ENCODE measurements at regions not wholly inside any gene's neighbourhood (a gene's known extent, or its start where the extent isn't known, plus 50 kb on each side); places are given as distances from the start of the nearest gene placed in this dataset.

DNA sequence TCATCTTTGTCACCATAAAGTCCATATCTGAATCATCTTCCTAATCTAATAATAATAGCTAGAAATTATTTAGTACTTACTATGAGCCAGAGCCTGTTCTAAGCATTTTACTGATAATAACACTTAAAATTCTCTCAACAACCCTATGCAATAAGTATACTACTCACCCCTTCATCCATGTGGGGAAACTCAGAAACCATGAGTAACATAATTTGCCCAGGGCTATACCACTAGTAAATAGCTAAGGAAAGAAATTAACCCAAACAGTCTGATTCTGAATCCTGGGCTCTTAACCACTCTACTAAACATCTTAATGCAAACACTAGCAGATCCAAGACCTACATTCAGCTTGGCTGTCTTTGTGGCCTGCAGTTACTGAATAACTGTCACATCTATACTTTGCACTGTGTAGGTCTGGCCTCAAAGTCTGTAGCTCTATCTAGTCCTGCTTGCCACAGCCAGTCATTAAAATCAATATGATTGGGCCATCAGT lies 394.8 kb upstream of the ESRRG start:
- Mint-ChIP-seq H3K4me1 (ENCODE audit: low read depth) (no peaks in the 10 kb centered on the region), H3K9me3 (peaks cover 14% of the 10 kb centered on the region), H3K4me3 (no peak overlapping the region), H3K36me3 (ENCODE audit: low read depth) (no peaks in the 10 kb centered on the region), H3K27me3 (no peaks in the 10 kb centered on the region), H3K27ac (no peak overlapping the region)

DNA sequence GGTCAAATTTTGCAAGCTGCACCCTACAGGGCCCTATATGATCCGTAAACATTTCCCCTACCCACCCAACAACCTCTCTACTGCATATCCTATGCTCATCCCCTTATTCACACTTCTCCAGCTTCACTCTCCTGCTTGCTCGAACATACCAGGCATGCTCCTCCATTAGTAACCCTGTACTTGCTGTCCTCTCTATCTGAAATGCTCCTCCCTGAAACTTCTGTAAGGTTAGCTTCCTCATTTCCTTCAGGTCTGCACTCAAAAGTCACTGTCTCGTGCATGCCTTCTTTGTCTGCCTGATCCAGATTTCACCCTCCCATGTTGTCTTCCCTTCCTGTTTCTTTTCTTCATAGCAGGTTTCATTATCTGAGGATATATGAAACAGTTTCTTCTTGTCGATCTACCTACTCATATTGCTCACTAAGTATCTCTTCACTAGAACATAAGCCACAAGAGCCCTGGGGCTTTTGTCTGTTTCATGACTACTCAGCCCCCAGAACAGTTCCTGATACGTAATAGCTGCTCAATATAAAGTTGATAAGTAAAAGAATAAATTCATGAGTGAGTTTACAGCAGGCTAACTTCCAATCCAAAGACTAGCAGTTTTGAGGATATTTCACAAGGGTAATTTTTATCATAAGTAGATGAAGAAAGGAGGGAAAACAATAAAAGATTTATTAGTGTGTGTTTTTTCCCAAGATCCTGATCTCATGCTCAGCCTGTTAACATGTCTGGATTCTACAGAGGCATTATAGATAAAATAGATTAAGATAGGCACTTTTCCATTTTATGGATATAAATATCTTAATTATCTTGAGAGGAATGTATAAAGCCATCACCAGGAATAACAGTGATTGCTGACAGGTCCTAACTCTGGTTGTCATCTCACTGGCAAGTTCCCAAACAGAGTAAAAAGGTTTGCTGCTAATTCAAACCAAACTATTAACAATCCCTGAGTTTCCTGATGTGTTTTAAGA lies 392.5 kb upstream of the ESRRG start:
- Mint-ChIP-seq H3K27ac (no peak overlapping the region), H3K4me3 (no peak overlapping the region), H3K27me3 (no peaks in the 10 kb centered on the region), H3K4me1 (ENCODE audit: low read depth) (no peaks in the 10 kb centered on the region), H3K36me3 (ENCODE audit: low read depth) (no peaks in the 10 kb centered on the region), H3K9me3 (peaks cover 9% of the 10 kb centered on the region)

DNA sequence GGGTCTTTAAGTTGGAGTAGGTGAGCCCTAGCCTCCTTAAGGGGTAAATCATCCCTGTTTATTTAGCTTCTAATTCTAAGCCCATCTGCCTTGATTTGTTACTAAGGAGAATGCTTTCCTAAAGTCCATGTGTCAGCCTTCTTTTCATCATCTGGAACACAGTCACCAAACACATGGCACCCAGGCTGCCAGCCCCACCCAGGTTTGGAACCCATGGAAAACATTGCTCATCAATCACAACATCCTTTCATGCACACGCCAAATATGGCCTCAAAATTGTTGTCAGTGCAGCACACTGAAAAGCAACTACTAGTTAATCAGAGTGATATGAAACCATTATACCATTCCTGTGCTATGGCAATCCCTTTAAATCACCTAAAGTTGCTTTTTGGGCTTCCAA lies 386.7 kb upstream of the ESRRG start:
- Mint-ChIP-seq H3K27me3 (no peaks in the 10 kb centered on the region), H3K4me3 (no peak overlapping the region), H3K27ac (no peak overlapping the region), H3K36me3 (ENCODE audit: low read depth) (no peaks in the 10 kb centered on the region), H3K9me3 (no peaks in the 10 kb centered on the region), H3K4me1 (ENCODE audit: low read depth) (no peaks in the 10 kb centered on the region)

DNA sequence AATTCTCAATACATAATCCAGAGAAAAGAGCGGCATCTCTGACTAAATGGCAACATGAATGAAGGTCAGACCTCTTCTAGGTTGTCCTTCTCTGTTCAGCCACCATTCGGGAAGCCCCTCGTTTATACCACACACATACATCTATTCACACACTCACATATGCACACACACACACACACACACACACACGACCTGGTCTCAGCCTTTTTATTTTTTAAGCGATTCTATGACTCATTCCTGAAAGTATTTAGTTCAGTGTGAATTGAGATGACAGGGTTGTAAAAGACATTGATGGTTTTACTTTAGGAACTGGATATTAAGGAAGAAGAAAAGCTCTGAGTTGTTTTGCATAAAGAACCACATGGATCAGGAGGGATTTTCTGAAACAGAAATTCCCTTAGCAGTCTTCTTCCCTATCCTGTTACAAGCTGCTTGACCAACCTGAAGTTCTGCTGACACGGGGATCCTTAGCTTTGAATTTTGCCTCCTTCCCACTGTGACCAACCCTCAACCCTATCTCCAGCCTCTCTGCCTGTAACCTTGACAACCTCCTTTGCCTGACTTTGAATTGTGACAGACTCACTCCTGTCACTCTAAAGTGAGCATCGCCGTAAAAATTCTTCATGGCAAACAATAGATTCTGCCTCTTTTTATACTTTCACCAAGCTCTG lies 383.1 kb upstream of the ESRRG start:
- Mint-ChIP-seq H3K27me3 (no peaks in the 10 kb centered on the region), H3K27ac (no peak overlapping the region), H3K36me3 (ENCODE audit: low read depth) (no peaks in the 10 kb centered on the region), H3K4me1 (ENCODE audit: low read depth) (no peaks in the 10 kb centered on the region), H3K4me3 (no peak overlapping the region), H3K9me3 (peaks cover 4% of the 10 kb centered on the region)

- H3K36me3 Mint-ChIP-seq (ENCODE audit: low read depth), result no peaks in the 10 kb centered on the region
- H3K4me1 Mint-ChIP-seq (ENCODE audit: low read depth), result no peaks in the 10 kb centered on the region
- peaks cover 4% of the 10 kb centered on the region for H3K9me3 Mint-ChIP-seq
- H3K4me3 Mint-ChIP-seq, result no peak overlapping the region
- H3K27ac Mint-ChIP-seq, result no peak overlapping the region
- H3K27me3 Mint-ChIP-seq, result no peaks in the 10 kb centered on the region
Measured at GRCh38 chr1:217105437-217105836, 382.2 kb upstream of the ESRRG start.

DNA sequence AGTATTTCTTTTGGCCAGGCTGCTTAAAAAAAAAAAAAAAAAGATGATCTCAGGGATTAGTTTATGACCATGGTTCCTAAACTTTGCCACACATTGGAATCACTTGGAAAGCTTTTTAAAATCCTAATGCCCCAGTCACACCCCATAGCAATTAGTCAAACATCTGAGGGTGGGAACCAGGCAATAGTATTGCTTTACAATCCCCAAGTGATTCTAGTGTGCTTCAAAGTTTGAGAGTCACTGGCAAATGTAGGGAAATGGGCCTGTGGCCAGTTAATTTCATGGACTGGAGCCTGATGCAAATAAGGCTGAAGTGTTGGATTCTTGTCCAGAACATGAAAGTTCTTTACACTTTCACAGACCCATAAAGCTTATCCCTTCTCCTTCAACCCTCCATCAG lies 374.6 kb upstream of the ESRRG start:
- Mint-ChIP-seq H3K27me3 (no peaks in the 10 kb centered on the region), H3K27ac (no peak overlapping the region), H3K4me3 (no peak overlapping the region), H3K36me3 (ENCODE audit: low read depth) (no peaks in the 10 kb centered on the region), H3K4me1 (ENCODE audit: low read depth) (no peaks in the 10 kb centered on the region), H3K9me3 (peaks cover 2% of the 10 kb centered on the region)

GRCh38 chr1:217096200-217096599 lies 373.0 kb upstream of the ESRRG start:
- Mint-ChIP-seq H3K27ac (no peak overlapping the region), H3K4me3 (no peak overlapping the region), H3K36me3 (ENCODE audit: low read depth) (no peaks in the 10 kb centered on the region), H3K4me1 (ENCODE audit: low read depth) (no peaks in the 10 kb centered on the region), H3K27me3 (peaks cover 16% of the 10 kb centered on the region), H3K9me3 (no peaks in the 10 kb centered on the region)

GRCh38 chr1:217095050-217095622 lies 371.9 kb upstream of the ESRRG start:
- H3K36me3 Mint-ChIP-seq (ENCODE audit: low read depth), result no peaks in the 10 kb centered on the region
- no peaks in the 10 kb centered on the region for H3K4me1 Mint-ChIP-seq (ENCODE audit: low read depth)
- no peak overlapping the region for H3K4me3 Mint-ChIP-seq
- H3K27me3 Mint-ChIP-seq, result peaks cover 26% of the 10 kb centered on the region
- H3K27ac Mint-ChIP-seq, result no peak overlapping the region
- H3K9me3 Mint-ChIP-seq, result no peaks in the 10 kb centered on the region

GRCh38 chr1:217091561-217091960 lies 368.3 kb upstream of the ESRRG start:
- Mint-ChIP-seq H3K4me3 (no peak overlapping the region), H3K9me3 (no peaks in the 10 kb centered on the region), H3K27me3 (peaks cover 45% of the 10 kb centered on the region), H3K4me1 (ENCODE audit: low read depth) (no peaks in the 10 kb centered on the region), H3K36me3 (ENCODE audit: low read depth) (no peaks in the 10 kb centered on the region), H3K27ac (no peak overlapping the region)

DNA sequence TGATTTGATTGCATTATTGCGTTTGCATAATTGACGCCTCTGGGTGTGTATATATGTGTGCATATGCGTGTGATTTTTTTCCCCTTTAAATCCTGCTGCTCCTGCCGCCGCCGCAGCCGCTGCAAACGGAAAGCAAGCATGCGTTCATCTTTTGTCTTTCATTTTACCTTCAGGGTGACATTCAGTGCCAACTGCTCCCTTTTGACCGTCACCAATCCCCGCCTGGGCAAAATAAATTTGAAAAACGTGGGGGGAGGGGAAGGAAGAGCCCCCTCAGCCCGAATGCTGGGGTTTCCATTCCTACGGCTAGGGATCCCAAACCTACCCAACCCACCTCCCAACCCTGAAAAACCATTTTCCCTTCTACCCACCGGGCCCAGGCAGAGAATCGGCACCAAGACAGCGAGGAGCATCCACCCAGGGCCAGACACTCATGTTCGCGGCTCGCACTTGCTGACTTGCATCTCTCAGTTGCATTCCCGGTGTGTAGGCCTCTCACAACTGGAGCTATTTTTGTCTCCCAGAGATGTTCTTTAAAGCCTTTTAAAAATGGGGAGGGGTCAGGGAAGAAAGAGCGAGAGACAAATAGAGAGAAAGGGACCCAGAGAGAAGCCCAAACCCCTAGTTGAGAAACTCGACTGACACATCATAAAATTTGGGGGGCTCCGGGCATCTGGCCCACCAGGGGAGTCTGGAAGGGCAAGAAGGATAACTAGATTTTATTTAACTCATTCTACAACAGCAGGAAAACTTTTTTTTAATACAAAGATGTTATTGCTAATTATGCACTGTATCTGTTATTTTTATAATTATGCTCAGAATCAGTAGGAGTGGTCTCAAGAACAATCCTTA lies 367.1 kb upstream of the ESRRG start:
- peaks cover 45% of the 10 kb centered on the region for H3K27me3 Mint-ChIP-seq
- H3K9me3 Mint-ChIP-seq, result no peaks in the 10 kb centered on the region
- no peaks in the 10 kb centered on the region for H3K36me3 Mint-ChIP-seq (ENCODE audit: low read depth)
- H3K4me1 Mint-ChIP-seq (ENCODE audit: low read depth), result no peaks in the 10 kb centered on the region
- no peak overlapping the region for H3K27ac Mint-ChIP-seq
- no peak overlapping the region for H3K4me3 Mint-ChIP-seq

GRCh38 chr1:217089361-217090014 lies 366.3 kb upstream of the ESRRG start:
- Mint-ChIP-seq H3K4me3 (no peak overlapping the region), H3K27ac (no peak overlapping the region), H3K36me3 (ENCODE audit: low read depth) (no peaks in the 10 kb centered on the region), H3K9me3 (no peaks in the 10 kb centered on the region), H3K27me3 (peaks cover 45% of the 10 kb centered on the region), H3K4me1 (ENCODE audit: low read depth) (no peaks in the 10 kb centered on the region)

- no peaks in the 10 kb centered on the region for H3K36me3 Mint-ChIP-seq (ENCODE audit: low read depth)
- no peak overlapping the region for H3K27ac Mint-ChIP-seq
- H3K4me3 Mint-ChIP-seq, result no peak overlapping the region
- no peaks in the 10 kb centered on the region for H3K4me1 Mint-ChIP-seq (ENCODE audit: low read depth)
- no peaks in the 10 kb centered on the region for H3K9me3 Mint-ChIP-seq
- H3K27me3 Mint-ChIP-seq, result peaks cover 45% of the 10 kb centered on the region
Measured at GRCh38 chr1:217088521-217089284, 365.5 kb upstream of the ESRRG start.

DNA sequence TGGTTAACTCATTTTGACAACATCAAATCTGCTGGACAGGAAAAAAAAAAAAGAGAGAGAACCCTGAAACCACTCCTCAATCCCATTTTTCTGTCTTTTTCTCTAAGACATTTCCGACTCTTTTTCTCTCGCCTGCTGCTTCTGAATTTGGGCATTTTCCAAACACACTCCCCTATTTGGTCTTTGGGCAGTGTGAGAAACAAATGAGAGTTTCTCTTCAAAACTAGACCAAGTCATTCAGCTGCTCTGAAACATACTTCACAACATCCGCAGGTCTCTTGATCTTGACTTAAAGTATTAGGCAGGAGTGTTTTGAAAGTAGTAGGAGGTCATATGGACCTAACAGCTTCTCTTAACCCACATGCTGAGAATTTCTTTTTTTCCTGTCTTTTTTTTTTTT lies 364.8 kb upstream of the ESRRG start:
- Mint-ChIP-seq H3K27me3 (peaks cover 45% of the 10 kb centered on the region), H3K9me3 (no peaks in the 10 kb centered on the region), H3K4me3 (no peak overlapping the region), H3K27ac (no peak overlapping the region), H3K36me3 (ENCODE audit: low read depth) (no peaks in the 10 kb centered on the region), H3K4me1 (ENCODE audit: low read depth) (no peaks in the 10 kb centered on the region)

Measured in stimulated activated naive CD8-positive, alpha-beta T cell treated with anti-CD3 and anti-CD28 coated beads, Interleukin-15, Interleukin-2, amounts not matched to agents 100 ng/mL and 50 ng/mL, for 24 hours (primary cell).